ENCODE measurements at regions not wholly inside any gene's neighbourhood (a gene's known extent, or its start where the extent isn't known, plus 50 kb on each side); places are given as distances from the start of the nearest gene placed in this dataset.
"Not testable (repeated sequence)": the region's sequence is repeated elsewhere in the genome, so short reads cannot be mapped to it uniquely, and the experiment has no call there.

GRCh38 chrX:879756-880698 lies 249.4 kb downstream of the SHOX start:
- DNase-seq, result not testable (repeated sequence)

- DNase-seq, result no peak
These were observed 243.5 kb downstream of the SHOX start for GRCh38 chrX:874061-874460.

GRCh38 chrX:873016-873415 lies 242.4 kb downstream of the SHOX start:
- no peak for DNase-seq

- no peak for DNase-seq
These were observed 241.5 kb downstream of the SHOX start for GRCh38 chrX:872090-872489.

- no peak for DNase-seq
These were observed 241.0 kb downstream of the SHOX start for GRCh38 chrX:871626-872025.

- DNase-seq, result peak; percentile 20
These were observed 237.5 kb downstream of the SHOX start for GRCh38 chrX:867966-868647.

GRCh38 chrX:867502-867901 lies 236.9 kb downstream of the SHOX start:
- DNase-seq, result no peak

GRCh38 chrX:866441-866990 lies 235.9 kb downstream of the SHOX start:
- DNase-seq, result peak; percentile 23

- DNase-seq, result no peak
These were observed 234.8 kb downstream of the SHOX start for GRCh38 chrX:865422-865821.

GRCh38 chrX:861921-862320 lies 231.3 kb downstream of the SHOX start:
- DNase-seq, result no peak

- no peak for DNase-seq
These were observed 230.8 kb downstream of the SHOX start for GRCh38 chrX:861340-861890.

GRCh38 chrX:859329-859728 lies 228.7 kb downstream of the SHOX start:
- no peak for DNase-seq

- DNase-seq, result no peak
These were observed 228.0 kb downstream of the SHOX start for GRCh38 chrX:858542-859078.

GRCh38 chrX:857376-857775 lies 226.8 kb downstream of the SHOX start:
- DNase-seq, result no peak

GRCh38 chrX:856566-857290 lies 226.1 kb downstream of the SHOX start:
- DNase-seq, result no peak

GRCh38 chrX:853304-853703 lies 222.7 kb downstream of the SHOX start:
- DNase-seq, result no peak

- no peak for DNase-seq
These were observed 219.9 kb downstream of the SHOX start for GRCh38 chrX:850471-850916.

- no peak for DNase-seq
These were observed 217.8 kb downstream of the SHOX start for GRCh38 chrX:848386-848785.

- DNase-seq, result no peak
These were observed 212.7 kb downstream of the SHOX start for GRCh38 chrX:843306-843705.

- DNase-seq, result no peak
These were observed 210.0 kb downstream of the SHOX start for GRCh38 chrX:840556-840955.

- DNase-seq, result peak; percentile 42
These were observed 208.1 kb downstream of the SHOX start for GRCh38 chrX:838666-839065.

GRCh38 chrX:835857-836256 lies 205.3 kb downstream of the SHOX start:
- DNase-seq, result not testable (repeated sequence)
